PC-9 (cell line): ENCODE measurements at regions not wholly inside any gene's neighbourhood (a gene's known extent, or its start where the extent isn't known, plus 50 kb on each side); places are given as distances from the start of the nearest gene placed in this dataset.

Experiments used
- BruUV-seq: library from RNA; stranded (reverse); fragments of 400-500 nt; replicated peaks from 2 replicates; lab custom pipeline; 2021; lab: Mats Ljungman, UMichigan
- CTCF ChIA-PET: fragments of 300-600 bp; sonication (Branson Sonifier 250); formaldehyde crosslinking; loops from one replicate; lab custom pipeline; 2022; ENCODE audit warnings: antibody characterized with exemption; lab: Charles Lee
- POLR2A ChIA-PET: fragments of 300-600 bp; sonication (Branson Sonifier 250); formaldehyde crosslinking; loops from one replicate; lab custom pipeline; 2022; ENCODE audit warnings: antibody characterized with exemption; ENCODE audit not compliant: unreplicated experiment; lab: Charles Lee
- DNase-seq, 2 experiments: peaks; one replicate each; pipeline versions ENCODE4 v3.0.0 to v3.0.0-alpha.2; 2015 to 2022; ENCODE audit warnings: mixed read lengths in 1 of 2
- H2AFZ ChIP-seq: fragments of 200-600 bp; sonication (generic); 2 replicates; pipeline ENCODE4 v1.8.1; 2017; ENCODE audit warnings: antibody characterized with exemption
- H3F3A ChIP-seq: fragments of 200-600 bp; sonication (generic); 2 replicates; pipeline ENCODE4 v1.8.1; 2017; ENCODE audit warnings: antibody characterized with exemption, mild to moderate bottlenecking, low read depth; ENCODE audit not compliant: insufficient read depth
- H3K27ac ChIP-seq: fragments of 200-600 bp; sonication (generic); 2 replicates; pipeline ENCODE4 v1.6.1; 2016; ENCODE audit warnings: mixed run types
- H3K27me3 ChIP-seq: fragments of 200-600 bp; sonication (generic); 2 replicates; pipeline ENCODE4 v1.6.1; 2016; ENCODE audit warnings: low read depth, mixed run types; ENCODE audit not compliant: insufficient read depth
- H3K36me3 ChIP-seq: fragments of 200-600 bp; sonication (generic); 2 replicates; pipeline ENCODE4 v1.6.1; 2016; ENCODE audit warnings: low read depth, mixed run types
- H3K4me1 ChIP-seq: fragments of 200-600 bp; sonication (generic); replicated peaks from 2 replicates; pipeline ENCODE4 v1.6.1; 2016; ENCODE audit warnings: mixed run types; ENCODE audit not compliant: insufficient read depth
- H3K4me2 ChIP-seq: fragments of 200-600 bp; sonication (generic); 2 replicates; pipeline ENCODE4 v1.6.1; 2017; ENCODE audit warnings: mixed run types
- H3K4me3 ChIP-seq: fragments of 200-600 bp; sonication (generic); 2 replicates; pipeline ENCODE4 v1.6.1; 2016; ENCODE audit warnings: mixed run types
- H3K79me2 ChIP-seq: fragments of 200-600 bp; sonication (generic); 2 replicates; pipeline ENCODE4 v1.6.1; 2017; ENCODE audit warnings: low read depth, mixed run types
- H3K9me2 ChIP-seq: fragments of 200-600 bp; sonication (generic); 2 replicates; pipeline ENCODE4 v1.8.1; 2017; ENCODE audit warnings: mild to moderate bottlenecking; ENCODE audit not compliant: insufficient read depth
- H3K9me3 ChIP-seq: fragments of 200-600 bp; sonication (generic); 2 replicates; pipeline ENCODE4 v1.8.1; 2016; ENCODE audit warnings: low read depth; ENCODE audit not compliant: insufficient read depth
- H4K20me1 ChIP-seq: fragments of 200-600 bp; sonication (generic); 2 replicates; pipeline ENCODE4 v1.8.1; 2017; ENCODE audit not compliant: insufficient read depth
- CTCF ChIP-seq: fragments of 200-600 bp; sonication (generic); conservative IDR thresholded peaks from 2 replicates; pipeline ENCODE4 v1.6.1; 2017; ENCODE audit warnings: mixed run types, antibody characterized with exemption, mild to moderate bottlenecking, moderate library complexity
- EZH2 ChIP-seq: fragments of 200-600 bp; sonication (generic); IDR thresholded peaks from 2 replicates; pipeline ENCODE4 v1.8.0; 2017; ENCODE audit warnings: antibody characterized with exemption, low read depth
- intact Hi-C: fragments of 100-400 bp; cut with micrococcal nuclease; formaldehyde crosslinking; loops from one replicate; pipeline ENCODE4 v1.10.0; 2022; ENCODE audit not compliant: unreplicated experiment

GRCh38 chr2:44859337-44859736 lies 82.2 kb upstream of the SIX3 start:
- H3K79me2 ChIP-seq, result no peaks in the 10 kb centered on the region
- H3K4me2 ChIP-seq, result no peak overlapping the region
- no peak overlapping the region for H3K27ac ChIP-seq
- H3K4me3 ChIP-seq, result no peak overlapping the region
- H3K9me3 ChIP-seq, result peaks cover 6% of the 10 kb centered on the region; the same call in 1 of the 2 replicates
- intact Hi-C loops, result no loop called here
- POLR2A ChIA-PET, result no interaction called here
- TF ChIP-seq CTCF (no peak), EZH2 (no peak)
- no peaks in the 10 kb centered on the region for H3K9me2 ChIP-seq
- H3F3A ChIP-seq, result no peaks in the 10 kb centered on the region
- no peak for DNase-seq
- no peaks in the 10 kb centered on the region for H4K20me1 ChIP-seq
- no TSS peak for BruUV-seq
- H3K36me3 ChIP-seq, result no peaks in the 10 kb centered on the region
- H3K4me1 ChIP-seq, result no peaks in the 10 kb centered on the region
- CTCF ChIA-PET, result interaction anchor here (0.6 kb wide), 1 partner anchor 66 kb away, joined by 3 read pairs; no protein-coding TSS in a partner anchor
- H2AFZ ChIP-seq, result no peak overlapping the region
- H3K27me3 ChIP-seq, result no peaks in the 10 kb centered on the region

GRCh38 chr2:44866152-44866551 lies 75.3 kb upstream of the SIX3 start:
- H3K4me3 ChIP-seq, result no peak overlapping the region
- no peaks in the 10 kb centered on the region for H3K36me3 ChIP-seq
- intact Hi-C loops, result no loop called here
- H3K4me1 ChIP-seq, result no peaks in the 10 kb centered on the region
- no peak for DNase-seq
- no peak overlapping the region for H3K4me2 ChIP-seq
- H3F3A ChIP-seq, result no peaks in the 10 kb centered on the region
- CTCF ChIA-PET, result no interaction called here
- H3K27me3 ChIP-seq, result no peaks in the 10 kb centered on the region
- POLR2A ChIA-PET, result no interaction called here
- BruUV-seq, result no TSS peak
- no peak overlapping the region for H3K27ac ChIP-seq
- no peaks in the 10 kb centered on the region for H3K79me2 ChIP-seq
- H3K9me3 ChIP-seq, result no peaks in the 10 kb centered on the region
- H3K9me2 ChIP-seq, result no peaks in the 10 kb centered on the region
- no peaks in the 10 kb centered on the region for H4K20me1 ChIP-seq
- no peak overlapping the region for H2AFZ ChIP-seq
- TF ChIP-seq EZH2 (no peak), CTCF (no peak)

GRCh38 chr2:44869761-44870160 lies 71.7 kb upstream of the SIX3 start:
- Histone ChIP-seq H3F3A (no peaks in the 10 kb centered on the region), H3K4me1 (no peaks in the 10 kb centered on the region), H3K9me2 (no peaks in the 10 kb centered on the region), H4K20me1 (no peaks in the 10 kb centered on the region), H3K4me2 (no peak overlapping the region), H3K27ac (no peak overlapping the region), H3K36me3 (no peaks in the 10 kb centered on the region), H3K79me2 (no peaks in the 10 kb centered on the region), H2AFZ (no peak overlapping the region), H3K9me3 (no peaks in the 10 kb centered on the region), H3K4me3 (no peak overlapping the region), H3K27me3 (no peaks in the 10 kb centered on the region)
- intact Hi-C loops, result no loop called here
- DNase-seq, result no peak
- TF ChIP-seq CTCF (no peak), EZH2 (no peak)
- ChIA-PET POLR2A (no interaction called here), CTCF (no interaction called here)
- no TSS peak for BruUV-seq
